GM19328 (cell line): ENCODE measurements at regions not wholly inside any gene's neighbourhood (a gene's known extent, or its start where the extent isn't known, plus 50 kb on each side); places are given as distances from the start of the nearest gene placed in this dataset.

Source experiments
- ATAC-seq: cut with Tn5 transposase; IDR thresholded peaks from one replicate; pipeline ENCODE4 v1.9.1; 2021; ENCODE audit warnings: mild to moderate bottlenecking, moderate library complexity; ENCODE audit not compliant: unreplicated experiment

DNA sequence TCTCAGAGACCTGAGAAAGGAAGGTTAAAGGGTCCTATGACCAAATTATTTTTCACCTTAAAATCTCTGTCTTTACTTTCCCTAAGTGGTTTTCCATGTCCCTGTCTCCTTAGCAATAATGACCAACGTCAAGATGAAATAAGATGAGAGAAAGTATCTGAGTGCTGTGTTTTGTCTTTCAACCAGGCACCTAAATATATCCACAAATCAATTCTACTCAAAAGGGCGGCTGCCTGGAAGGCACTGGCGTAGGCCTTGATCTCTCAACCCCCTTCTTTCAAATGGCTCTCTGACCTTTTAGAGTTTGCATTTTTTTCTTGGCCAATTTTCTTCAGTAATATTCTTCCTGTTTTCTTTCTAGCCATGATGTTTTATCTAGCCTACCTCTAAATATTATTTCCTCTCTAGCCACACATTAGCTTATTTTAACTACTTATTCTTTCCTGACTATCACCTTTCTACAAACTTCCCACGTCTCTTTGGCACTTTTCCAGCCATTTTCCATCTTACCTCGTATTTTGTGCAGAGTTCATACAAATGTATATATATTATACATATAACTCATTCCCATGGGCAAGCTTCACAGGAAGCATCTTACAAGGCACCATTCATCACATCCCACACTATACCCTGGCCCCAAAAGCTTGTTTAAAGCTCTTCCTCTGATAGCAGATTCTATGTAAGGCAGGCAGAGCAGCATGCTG lies 204.5 kb downstream of the SNX18 start:
- ATAC-seq, result no peak

DNA sequence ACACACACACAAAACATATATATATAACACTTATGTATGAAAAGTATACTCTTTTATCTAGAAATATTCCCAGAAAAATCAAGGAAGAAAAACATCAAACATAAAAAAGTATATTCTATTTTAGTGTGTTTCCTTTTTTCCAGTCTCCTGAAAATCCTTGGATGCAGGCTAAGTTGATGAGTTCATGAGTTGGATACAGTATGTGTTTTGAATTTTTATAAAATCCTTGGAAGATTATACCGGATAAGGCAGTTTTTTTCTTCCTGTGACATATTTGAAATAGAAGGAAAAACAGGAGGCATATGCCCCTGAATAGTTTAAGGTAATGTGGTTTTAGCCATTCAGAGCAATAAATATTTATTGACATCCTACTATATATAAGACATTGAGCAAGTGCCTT lies 203.6 kb downstream of the SNX18 start:
- no peak for ATAC-seq

DNA sequence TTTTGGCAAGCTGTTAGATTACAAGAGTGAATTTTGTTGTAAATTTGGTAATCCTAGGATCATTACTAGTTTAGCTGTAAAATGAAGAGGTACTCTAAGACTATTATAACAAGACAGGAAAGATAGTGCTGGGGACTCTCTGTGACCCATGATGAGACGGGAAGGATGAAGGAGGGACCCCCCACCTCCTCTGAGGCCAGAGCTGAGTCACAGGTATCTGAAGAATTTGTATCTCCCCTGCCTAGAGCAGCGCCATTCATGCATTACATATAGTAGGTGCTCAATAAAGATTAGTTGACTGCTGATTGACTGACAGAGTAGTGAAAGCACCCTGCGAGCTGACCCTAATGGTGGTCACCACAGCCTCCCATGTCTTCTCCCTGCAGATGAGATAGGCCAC lies 202.8 kb downstream of the SNX18 start:
- no peak for ATAC-seq

DNA sequence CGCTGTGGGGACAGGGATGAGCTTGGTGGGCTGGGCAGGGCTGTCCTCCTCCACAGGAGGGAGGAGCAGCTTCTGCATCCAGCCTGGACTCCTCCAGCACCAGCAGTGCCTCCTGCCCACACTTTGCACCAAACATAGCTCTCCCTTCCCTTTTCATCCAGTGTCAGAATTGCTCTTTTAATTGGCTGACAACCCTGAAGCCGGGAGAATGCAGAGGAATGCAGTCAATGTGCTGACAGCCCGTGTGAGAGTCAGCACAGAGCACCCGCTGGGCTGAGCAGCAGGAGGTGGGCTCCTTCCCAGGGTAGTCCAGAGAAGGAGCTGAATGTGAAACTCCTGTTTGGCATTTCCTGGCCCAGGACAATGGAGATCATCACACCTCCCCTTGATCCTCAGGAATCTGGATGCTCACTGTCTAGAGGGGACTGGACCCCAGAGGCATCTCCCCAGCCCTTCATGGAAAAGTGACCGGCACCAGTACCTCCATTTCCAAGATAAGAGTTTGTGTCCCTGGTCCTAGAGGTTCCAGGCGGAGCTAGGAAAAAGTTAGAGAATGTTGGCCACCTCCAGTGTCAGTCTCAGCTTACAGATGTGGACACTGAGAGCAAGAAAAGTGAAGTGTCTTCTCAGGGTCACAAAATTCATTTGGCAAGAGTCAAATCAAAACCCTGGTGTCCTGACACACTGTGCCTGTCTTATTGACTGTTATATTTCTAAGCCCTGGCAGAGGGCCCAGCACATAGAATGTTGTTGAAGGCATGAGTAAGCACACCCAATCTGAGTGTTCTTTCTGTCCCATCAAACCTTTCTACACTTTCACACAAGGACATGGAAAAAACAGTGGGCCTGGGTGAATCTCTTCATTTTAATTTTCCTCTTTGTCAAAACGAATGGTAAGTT lies 202.1 kb downstream of the SNX18 start:
- no peak for ATAC-seq

DNA sequence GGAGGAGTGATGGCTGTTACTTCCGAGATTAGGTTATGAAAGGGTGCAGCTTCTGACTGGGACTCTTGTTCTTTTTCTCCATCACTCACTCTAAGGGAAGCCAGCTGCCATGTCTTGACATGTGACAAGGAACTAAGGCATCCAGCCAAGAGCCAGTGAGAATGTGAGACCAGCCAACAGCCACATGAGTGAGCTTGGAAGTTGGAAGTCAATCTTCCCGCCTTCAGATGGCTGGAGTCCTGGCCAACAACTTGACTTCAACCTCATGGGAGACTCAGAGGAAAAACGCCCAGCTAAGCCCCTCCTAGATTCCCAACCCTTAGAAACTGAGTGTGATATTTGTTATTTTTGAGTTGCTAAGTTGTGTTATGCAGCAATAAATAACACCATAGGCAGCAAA lies 201.1 kb downstream of the SNX18 start:
- ATAC-seq, result no peak

DNA sequence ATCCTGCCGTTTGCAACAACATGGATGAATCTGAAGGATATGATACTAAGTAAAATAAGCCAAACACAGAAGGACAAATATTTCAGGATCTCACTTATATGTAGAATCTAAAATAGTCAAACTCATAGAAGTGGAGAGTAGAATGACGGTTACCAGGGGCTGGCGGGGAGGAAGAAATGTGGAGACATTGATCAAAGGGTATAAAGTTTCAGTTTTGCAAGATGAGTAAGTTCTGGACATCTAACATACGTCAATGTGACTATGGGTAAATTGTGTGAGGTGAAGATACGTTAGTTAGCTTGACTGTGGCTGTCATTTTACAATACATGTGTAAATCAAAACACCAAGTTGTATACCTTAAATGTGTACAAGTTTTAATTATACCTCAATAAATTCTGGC lies 200.3 kb downstream of the SNX18 start:
- ATAC-seq, result no peak

DNA sequence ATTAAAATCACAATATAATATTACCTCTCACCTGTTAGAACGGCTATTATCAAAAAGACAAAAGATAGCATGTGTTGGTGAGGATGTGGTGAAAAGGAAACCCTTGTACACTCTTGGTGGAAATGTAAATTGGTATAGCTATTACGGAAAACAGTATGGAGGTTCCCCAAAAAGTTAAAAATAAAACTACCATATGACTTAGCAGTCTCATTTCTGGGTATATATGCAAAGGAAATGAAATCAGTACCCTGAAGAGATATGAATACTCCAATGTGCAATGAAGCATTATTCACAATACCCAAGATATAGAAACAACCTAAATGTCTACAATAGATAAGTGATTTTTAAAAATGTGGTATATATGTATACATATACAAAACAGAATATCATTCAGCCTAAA lies 199.9 kb downstream of the SNX18 start:
- ATAC-seq, result no peak

DNA sequence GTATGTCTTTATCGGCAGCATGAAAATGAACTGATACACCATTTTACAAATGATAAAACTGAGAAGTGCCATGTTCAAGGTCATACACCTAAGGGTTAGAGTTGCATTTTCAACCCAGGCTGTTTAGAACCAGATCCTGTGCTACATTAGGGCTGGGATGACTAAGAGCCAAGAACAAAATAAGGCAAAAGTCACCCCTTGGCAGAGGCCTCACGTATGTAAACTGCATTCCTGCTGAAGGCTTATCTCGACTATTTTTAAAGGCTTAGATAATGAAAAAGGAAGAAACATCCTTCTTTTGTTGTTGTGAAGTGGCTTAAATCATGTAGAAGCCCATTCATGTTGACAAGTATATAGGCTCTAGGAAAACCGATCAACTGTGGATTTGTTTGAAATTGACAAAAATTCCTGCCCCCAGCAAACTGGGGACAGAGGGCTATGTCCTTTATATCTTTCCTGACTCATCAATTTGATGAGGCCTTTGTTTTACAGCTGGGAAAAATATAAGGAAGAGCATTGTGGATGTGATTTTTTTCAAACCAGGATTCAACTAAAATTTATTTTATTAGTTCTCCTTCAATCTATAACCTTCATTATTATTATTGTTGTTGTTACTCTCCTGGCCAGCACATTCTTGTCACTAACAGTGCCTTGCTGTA lies 196.5 kb downstream of the SNX18 start:
- ATAC-seq, result no peak

DNA sequence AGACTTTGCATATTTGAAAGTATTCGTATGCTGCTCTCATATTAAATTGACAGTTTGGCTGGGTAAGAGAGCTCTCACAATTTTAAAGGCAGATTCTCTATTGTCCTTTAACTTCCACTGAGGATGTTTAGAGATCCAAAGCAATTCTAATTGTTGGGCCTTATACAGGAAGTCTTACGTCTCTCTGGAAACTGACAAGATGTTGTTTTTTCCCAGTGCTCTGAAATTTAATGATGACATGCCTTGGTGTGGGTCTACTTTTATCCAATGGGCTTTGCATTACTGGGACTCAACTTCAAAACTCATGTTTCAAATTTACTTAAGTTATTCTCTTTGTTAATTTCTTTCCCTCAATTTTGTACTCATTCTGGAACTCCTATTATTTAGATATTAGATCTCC lies 191.5 kb downstream of the SNX18 start:
- ATAC-seq, result no peak

DNA sequence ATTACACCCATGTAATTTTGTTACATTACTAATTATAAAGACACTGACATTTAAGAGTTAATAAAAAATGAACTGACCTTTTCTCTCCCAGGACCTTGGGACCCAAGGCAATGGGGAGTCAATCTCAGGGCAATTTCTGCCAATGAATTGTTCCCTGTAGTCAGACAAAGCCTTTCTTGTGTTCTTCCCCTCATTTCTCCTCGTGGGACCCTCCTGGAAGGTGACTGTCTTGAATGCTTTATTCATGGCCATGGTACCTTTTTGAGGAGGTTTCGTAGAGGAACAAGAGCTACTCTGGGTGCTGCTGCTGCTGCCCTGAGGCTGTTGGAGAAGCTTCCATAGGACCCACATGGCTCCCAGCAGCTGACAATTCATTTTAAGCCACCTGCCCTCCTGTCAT lies 190.3 kb downstream of the SNX18 start:
- no peak for ATAC-seq

DNA sequence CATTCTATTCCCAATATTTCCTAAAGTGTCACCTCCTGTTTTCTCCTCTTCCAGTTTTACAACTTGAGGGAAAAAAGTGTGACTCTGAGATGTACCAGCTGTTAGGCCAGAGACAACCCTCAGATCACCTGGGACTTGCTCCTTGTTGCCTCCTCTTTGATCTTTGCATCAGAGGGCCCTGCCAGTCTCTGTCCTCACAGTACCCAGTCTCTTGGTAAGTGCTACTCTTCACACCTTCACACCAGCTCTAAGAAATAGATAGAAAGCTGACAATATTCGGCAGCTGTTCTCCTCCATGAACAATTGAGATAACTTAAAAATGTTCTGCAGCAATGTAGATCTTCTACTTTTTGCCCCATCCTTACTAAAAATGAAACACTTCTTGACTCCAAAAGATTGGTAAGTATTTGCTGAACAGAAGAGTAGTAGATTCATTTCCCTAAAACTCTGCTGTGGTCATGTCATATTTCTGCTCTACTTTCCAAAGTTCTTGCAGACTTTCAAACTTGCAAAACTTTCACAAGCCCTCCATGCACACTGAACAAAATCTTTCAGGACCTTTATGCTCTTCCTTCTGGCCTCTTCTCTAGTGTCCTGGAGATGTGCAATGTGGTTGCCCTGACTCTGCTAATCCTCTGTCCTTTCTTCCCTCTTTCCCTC lies 188.6 kb downstream of the SNX18 start:
- ATAC-seq, result no peak

DNA sequence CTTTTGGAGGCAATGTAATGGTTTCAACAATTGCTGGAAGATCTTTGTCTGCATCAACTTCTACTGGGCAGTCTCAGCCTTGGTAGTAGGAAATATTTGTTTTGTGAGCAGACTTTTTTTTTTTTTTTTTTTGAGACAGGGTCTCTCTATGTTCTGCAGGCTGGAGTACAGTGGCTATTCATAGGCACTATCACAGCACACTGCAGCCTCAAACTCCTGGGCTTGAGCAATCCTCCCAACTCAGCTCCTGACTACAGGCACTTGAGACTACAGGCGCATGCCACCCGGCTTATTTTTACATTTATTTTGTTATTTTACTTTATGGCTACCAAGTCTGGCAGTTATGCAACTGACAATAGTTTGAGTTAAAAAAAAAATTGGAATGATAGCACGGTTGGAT lies 187.3 kb downstream of the SNX18 start:
- ATAC-seq, result no peak

DNA sequence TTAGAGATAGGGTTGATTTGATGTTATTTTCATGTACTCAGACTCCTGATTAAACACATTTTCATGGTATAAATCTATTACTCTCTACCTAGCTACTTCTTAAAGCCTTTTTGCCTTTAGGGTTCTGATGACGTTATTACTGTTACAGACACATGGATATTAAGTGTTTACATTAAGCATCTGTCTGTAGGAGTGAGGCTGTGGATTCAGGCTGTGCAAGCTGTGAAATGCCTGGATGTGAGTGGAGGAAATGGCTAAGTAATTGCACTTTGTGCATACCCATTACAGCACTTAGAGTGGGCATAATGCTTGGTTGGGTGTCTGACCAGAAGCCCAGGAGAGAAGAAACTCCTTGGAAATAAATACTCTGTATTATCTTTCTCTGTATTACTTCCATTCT lies 186.8 kb downstream of the SNX18 start:
- no peak for ATAC-seq

DNA sequence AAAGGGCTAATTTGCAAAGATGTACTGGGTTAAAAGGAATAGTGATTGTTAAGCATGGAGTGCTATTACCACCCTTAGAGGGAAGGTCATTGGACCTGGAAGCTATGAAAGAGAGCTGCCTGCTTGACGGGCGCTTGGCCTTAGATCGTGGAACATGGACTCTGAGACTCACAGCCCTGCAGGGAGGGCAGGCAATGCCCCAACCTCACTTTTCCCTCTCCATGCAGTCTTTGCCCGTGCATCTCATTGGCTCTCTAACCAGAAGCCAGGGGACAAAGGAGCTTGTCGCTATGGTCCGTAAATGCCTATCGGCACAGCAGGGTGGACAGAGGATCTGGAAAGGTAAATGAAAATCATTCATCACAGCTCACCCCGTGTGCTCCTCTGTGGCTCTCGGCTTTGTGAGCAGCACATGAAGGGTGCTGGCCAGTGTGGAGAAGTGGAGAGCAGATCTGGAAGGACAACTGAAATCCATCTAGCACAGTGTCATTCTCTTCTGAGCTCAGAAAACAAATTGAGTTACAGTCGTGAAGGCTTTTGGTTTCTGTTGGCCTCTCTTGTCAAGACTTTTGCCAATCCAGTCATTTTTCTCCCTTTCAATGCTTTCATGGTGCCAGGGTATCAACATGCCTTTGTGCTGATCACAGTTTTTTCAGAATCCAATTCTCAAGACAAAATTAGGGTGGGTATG lies 186.2 kb downstream of the SNX18 start:
- ATAC-seq, result no peak

DNA sequence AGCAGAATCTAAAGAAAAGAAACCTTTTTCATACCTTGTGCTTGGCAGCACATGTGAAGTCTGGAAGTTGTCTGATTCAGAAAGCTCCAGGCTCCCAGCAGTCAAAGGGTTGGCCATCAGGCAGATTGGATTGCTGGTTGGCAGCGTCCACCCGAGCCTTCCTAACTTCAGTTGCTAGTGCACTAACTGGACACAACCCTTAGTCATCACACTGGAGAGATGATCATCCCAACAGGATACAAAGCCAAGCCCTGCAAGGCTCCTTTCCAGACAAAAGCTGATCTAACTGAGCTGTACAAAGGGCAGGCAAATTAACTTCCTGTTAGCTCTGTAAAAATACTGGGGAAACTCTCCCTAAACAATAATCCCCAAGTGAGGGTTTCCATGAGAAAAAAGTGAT lies 185.6 kb downstream of the SNX18 start:
- ATAC-seq, result no peak

DNA sequence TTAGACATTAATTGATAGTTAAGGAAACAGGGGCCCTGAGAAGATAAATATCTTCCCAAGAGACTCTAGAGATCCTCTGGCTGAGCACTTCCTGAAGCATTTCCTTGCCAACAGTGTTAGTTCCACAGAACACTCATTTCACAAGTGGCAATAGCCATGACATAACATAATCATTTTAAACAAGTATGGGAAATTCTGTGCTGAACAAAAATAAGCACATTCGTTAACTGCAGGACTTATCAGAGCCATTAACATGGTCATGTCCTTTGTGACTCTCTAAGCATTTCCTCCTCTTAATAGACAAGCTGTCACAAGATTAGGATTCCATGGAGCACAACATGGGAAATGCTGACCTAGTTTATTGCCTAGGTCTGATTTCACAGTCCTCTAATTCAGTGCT lies 184.9 kb downstream of the SNX18 start:
- no peak for ATAC-seq

DNA sequence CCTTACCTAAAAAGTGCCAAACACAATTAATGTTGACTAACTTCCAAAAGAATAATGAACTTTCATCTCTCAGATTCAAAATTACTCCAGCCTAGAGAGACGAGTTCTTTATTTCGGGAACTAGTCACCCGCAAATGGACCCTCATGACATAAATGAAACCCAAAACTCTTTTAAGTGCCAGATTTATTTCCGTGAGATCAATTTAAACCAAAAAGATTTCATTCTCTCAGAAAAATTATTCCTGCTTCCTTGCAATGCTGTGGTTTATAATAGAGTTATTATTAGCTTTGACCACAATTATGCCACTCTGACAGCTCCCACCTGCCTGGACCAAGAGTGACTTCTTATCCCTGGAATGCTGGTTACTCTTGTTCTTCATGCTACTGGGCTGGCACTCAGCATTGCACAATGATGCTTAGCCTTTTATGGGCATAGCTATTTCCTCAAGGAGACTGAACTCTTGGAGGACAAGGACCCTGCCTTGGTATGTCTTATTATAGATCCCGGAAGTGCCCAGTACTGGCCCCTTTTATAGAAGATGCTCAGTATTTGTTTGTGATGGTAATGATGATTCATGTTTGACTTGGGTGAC lies 183.5 kb downstream of the SNX18 start:
- ATAC-seq, result no peak

DNA sequence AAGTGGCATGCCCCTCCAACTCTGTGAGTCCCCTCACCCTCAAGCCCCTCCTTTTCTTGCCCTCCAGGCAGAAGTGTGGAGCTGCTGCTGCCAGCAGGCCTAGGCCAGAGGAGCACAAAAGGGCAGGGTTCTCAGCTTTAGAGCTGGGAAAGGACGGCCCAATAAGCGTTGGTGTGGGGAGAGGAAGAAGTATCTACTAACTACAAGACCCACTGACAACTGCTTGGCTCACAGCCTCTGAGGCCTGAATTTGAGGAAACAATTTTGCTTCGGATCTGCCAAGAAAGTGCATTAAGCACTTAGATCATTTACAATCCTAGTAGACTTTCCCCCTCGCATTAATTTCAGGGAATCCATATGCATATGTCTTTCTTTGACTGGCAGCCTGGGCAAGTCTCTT lies 179.4 kb downstream of the SNX18 start:
- ATAC-seq, result no peak

DNA sequence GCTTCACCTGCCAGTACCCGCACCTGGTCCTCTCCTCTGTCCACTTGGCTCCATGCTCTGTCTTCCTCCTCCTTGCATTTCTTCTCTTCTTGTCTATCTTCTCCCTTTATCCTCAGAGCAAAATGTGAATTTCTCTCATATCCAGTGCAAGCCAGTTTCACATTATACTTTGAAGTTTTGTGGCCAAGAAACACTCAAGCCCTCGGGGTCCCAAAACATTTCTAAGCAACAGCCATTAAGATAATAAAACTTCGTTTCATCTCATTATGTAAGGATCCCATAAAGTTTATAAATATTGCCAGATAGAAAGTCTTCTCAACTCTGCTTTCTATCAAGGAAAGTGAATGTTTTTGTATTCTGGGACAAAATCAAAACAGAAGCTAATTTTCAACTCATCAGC lies 178.8 kb downstream of the SNX18 start:
- no peak for ATAC-seq

DNA sequence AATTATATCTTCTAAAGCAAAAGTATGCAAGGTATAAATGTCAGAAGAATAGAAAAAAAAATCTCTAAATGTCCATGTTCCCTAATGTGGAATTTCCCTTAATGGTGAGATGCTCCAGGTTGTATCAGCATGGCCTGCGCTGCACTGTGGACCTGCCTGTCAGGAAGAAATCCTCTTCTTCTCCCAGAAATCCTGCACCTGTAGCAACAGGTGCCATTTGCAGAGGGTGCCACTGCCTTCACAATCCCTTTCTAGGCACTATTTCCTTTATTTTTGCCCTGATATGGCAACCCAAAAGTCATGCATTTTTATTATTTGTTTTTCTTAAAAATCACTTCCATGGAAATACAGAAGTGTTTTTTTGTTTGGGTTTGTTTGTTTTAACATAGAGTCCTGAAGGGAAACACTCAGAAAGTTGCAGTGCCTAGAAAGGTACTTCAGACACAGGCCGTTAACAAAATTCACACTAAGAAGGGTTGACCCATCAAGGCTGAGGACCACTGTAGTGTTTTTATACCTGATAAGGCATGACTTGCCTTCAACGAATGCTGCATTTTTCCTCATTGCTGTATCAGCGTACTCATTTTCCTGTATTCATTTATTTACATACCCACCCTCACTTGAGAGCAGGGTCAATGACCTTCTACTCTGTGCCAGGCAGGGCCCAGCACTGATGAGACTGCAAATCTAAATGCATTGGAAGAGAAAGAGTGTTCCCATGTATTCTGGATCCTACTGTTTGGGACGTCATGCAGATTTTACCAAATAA lies 177.8 kb downstream of the SNX18 start:
- no peak for ATAC-seq
